Sigmoid colon (tissue), 3 donors: ENCODE measurements at regions not wholly inside any gene's neighbourhood (a gene's known extent, or its start where the extent isn't known, plus 50 kb on each side); places are given as distances from the start of the nearest gene placed in this dataset.

Source experiments
- CTCF ChIP-seq, 4 experiments: fragments of 450-650 bp in 3 of 4; fragments of 200-600 bp in 1 of 4; IDR thresholded peaks; one replicate each; pipeline ENCODE4 v1.5.1; 2016 to 2019; ENCODE audit warnings: antibody characterized with exemption in 4 of 4, mild to moderate bottlenecking in 3 of 4, moderate library complexity in 2 of 4
- POLR2A ChIP-seq, 2 donors: fragments of 450-650 bp; IDR thresholded peaks; one replicate each; pipeline ENCODE4 v1.6.1; 2016; ENCODE audit warnings: antibody characterized with exemption in 2 of 2, mild to moderate bottlenecking in 2 of 2, moderate library complexity in 2 of 2

GRCh38 chr6:859936-860335 is 167.0 kb upstream of the EXOC2 start:
- TF ChIP-seq POLR2A (IDR thresholded peaks at IDR 0.05): no peak
- no peak for TF ChIP-seq CTCF (IDR thresholded peaks at IDR 0.05)
